GM19328 (cell line): ENCODE measurements at regions not wholly inside any gene's neighbourhood (a gene's known extent, or its start where the extent isn't known, plus 50 kb on each side); places are given as distances from the start of the nearest gene placed in this dataset.
"Not testable (repeated sequence)": the region's sequence is repeated elsewhere in the genome, so short reads cannot be mapped to it uniquely, and the experiment has no call there.

Experiments
- ATAC-seq: cut with Tn5 transposase; IDR thresholded peaks from one replicate; pipeline ENCODE4 v1.9.1; 2021; ENCODE audit warnings: mild to moderate bottlenecking, moderate library complexity; ENCODE audit not compliant: unreplicated experiment

- ATAC-seq, result no peak
These were observed 142.5 kb upstream of the TRPC4 start for GRCh38 chr13:38012096-38012495.

DNA sequence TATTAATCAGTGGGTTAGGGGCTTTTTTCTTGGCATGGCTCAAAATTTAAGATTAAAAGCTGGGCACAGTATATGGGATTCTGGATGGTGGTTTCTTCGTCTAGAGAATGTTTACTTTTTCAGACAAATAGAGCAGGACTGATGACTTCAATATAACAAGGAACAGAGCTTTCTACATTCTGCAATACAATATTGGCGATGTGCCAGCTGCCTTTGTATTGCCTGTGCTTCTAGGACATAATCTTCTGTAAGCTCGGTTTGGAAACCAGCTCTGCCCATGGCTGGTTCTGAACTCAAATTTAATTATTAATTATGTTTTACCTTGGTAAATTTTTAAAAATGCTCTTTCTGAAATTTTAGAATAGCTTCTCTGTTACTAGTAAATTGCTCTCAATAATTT is 139.1 kb upstream of the TRPC4 start:
- no peak for ATAC-seq

DNA sequence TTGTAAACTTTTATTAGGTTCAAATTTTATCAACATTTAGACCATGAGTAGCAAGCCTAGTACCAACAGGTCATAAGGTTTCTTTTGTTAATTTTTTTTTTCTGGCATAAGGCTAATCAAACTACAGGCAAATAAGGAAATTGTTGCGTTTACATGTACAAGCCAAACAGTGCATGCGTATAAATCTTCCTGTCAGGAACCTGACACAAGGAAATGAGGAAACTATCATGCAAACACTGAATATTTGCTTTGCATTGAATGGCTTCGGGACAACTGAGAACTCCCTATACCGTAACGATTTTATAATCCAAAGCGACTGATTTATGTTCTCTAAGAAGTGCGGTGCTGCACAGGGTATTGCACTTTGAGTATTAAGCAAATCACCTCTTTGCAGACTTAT is 133.0 kb upstream of the TRPC4 start:
- no peak for ATAC-seq

DNA sequence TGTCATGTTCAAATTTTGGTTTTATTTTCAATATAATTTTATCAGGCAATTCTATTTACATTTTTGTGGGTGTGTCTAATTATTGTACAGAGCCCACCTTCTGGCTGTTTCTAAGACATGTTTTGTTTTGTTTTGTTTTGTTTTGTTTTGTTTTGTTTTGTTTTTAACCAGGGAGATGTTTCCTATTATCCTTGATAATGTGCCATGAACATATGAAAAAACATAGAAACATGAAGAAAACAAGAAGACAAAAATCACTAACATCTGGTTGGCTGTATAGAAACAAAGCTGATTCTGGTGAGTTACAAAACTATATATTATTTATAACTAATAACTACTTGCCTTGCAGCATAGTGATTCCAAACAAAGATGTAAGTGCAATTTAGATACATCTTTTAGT is 128.1 kb upstream of the TRPC4 start:
- no peak for ATAC-seq

DNA sequence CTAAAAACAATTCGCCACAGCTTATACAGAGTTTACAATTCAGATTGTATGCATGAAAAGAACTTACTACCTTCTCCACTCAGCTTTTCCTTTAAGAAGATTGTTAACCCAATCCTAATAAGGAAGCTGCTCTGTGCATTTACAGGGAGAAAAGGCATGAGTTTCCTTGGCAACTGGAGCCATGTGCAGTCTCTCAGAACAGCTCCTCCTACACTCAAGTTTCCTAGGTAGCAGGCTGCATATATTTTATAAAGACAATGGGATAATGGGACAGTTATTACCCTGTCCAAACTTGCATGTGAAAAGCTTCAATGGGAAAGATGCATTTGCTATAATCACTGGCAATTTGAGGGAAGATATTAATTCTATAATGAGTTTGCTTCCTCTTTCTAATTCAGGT is 125.5 kb upstream of the TRPC4 start:
- no peak for ATAC-seq

- ATAC-seq, result no peak
These were observed 117.2 kb upstream of the TRPC4 start for GRCh38 chr13:37986811-37987210.

- no peak for ATAC-seq
These were observed 115.7 kb upstream of the TRPC4 start for GRCh38 chr13:37985281-37985680.

- ATAC-seq, result no peak
These were observed 114.8 kb upstream of the TRPC4 start for GRCh38 chr13:37984357-37984756.

- ATAC-seq, result no peak
These were observed 112.4 kb upstream of the TRPC4 start for GRCh38 chr13:37981932-37982331.

- ATAC-seq, result no peak
These were observed 109.1 kb upstream of the TRPC4 start for GRCh38 chr13:37978680-37979079.

DNA sequence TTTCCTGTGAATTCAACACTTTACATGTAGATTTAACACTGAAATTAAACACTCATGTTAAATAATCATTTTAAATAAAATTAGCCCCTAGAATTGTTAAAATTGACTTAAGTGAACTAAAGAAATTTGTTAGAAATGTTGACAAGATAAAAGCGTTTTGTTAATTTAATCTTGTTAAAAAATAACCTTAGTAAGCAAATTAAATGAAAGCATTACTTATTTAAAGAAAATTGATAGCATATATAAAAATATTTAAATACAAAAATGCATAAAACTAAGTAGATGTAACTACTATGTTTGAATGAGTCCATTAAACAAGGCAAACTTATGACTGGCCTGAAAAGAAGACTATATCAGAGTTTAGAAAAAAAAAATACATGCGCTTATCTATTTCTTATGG is 99.0 kb upstream of the TRPC4 start:
- no peak for ATAC-seq

DNA sequence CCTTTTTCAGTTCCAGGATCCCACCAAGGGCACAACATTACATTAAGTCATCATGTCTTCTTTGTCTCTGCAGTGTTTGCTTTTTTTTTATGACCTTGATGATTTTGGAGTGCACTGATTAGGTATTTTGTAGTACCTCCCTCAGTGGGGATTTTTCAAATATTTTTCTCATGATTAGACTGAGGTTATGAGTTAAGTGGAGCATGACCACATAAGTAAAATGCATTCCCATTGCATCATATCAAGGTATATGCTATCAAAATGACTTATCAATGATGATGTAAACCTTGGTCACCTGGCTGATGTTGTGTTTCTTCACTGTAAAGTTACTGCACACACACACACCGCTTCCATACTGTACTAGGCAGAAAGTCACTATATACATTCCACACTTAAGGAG is 96.7 kb upstream of the TRPC4 start:
- ATAC-seq, result no peak

GRCh38 chr13:37960427-37960826 is 90.9 kb upstream of the TRPC4 start:
- ATAC-seq, result no peak

DNA sequence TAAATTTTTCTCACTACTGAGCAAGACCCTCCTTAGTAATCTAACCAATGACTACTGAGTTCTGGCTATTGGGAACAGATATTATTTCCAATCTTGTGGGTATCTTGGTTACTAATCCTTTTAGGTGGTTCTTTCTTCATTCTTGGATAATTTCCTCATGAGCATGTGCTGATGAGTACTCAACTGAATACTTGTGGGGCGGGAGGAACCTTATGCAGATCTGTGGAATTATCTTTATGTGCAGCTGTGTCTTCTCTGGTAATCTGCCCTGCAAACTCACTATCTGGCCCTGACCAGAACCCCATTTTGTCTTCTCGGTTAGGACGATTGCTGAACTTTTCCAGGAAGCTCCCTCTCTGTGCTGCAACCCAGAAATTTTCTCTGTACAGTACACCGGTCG is 89.7 kb upstream of the TRPC4 start:
- ATAC-seq, result no peak

- no peak for ATAC-seq
These were observed 87.0 kb upstream of the TRPC4 start for GRCh38 chr13:37956536-37956935.

DNA sequence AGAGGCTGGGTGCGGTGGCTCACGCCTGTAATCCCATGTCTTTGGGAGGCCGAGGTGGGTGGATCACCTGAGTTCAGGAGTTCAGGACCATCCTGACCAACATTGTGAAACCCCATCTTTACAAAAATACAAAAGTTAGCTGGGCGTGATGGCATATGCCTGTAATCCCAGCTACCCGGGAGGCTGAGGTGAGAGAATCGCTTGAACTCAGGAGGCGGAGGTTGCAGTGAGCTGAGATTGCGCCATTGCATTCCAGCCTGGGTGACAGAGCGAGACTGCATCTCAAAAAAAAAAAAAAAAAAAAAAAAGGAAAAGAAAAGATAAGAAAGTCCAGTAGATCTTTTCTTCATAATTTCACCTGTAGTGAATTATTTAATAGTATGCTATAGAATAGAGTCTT is 85.0 kb upstream of the TRPC4 start:
- not testable (repeated sequence) for ATAC-seq

GRCh38 chr13:37954191-37954590 is 84.6 kb upstream of the TRPC4 start:
- ATAC-seq, result no peak

GRCh38 chr13:37953696-37954095 is 84.1 kb upstream of the TRPC4 start:
- ATAC-seq, result no peak

DNA sequence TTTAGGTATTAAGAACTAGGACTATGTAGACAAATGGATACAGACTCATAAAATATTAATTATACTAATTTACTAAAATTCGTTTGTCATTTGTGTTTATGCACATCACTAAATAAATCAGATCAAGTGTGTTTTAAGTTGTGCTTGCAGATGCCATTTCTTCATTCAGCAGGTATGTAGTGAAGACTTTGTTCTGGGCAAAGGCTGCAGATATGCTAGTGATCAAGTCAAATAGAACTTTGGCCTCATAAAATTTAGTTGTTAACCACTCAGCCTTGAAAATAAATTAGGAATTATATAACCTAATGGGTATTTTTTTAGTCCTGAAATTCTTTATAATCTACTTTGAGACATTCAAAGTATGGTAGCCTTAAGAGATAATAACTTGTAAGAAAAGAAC is 80.4 kb upstream of the TRPC4 start:
- ATAC-seq, result no peak

GRCh38 chr13:37947419-37948140 is 78.0 kb upstream of the TRPC4 start:
- no peak for ATAC-seq

- ATAC-seq, result no peak
These were observed 76.3 kb upstream of the TRPC4 start for GRCh38 chr13:37945651-37946575.

DNA sequence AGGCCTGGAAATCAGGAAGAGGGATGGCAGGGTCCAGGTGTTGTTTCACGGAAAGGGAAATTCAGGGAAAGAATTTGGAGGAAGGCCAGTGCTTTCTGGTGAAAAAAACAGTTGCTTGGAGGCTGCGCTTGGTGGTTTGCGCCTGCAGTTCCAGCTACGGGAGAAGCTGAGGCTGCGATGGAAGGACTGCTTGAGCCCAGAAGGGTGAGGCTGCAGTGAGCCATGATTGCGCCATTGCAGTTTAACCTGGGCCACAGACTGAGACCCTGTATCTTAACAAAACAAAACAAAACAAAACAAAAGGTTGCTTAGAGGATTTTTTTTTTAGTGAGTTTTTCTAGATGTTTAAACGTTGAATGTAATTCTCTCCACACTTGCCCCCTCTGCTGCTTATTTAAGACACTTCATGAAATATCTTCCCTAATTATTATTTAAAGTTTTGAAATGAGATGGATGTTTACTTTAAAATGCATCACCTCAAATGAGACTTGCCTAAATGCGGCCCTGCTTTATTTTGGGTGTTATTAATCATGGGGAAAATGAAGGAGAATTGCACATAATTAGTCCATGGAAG is 75.4 kb upstream of the TRPC4 start:
- no peak for ATAC-seq
